HepG2 (cell line): ENCODE measurements at regions not wholly inside any gene's neighbourhood (a gene's known extent, or its start where the extent isn't known, plus 50 kb on each side); places are given as distances from the start of the nearest gene placed in this dataset.
"Not testable (repeated sequence)": the region's sequence is repeated elsewhere in the genome, so short reads cannot be mapped to it uniquely, and the experiment has no call there.

Experiments used
- ATAC-seq: fragments of 200-7000 bp; cut with Tn5 transposase; 3 replicates; pipeline ENCODE4 v1.9.1; 2020; ENCODE audit warnings: mild to moderate bottlenecking, moderate library complexity
- BruUV-seq: library from RNA; stranded (reverse); fragments of 400-500 nt; replicated peaks from 2 replicates; lab custom pipeline; 2021; lab: Mats Ljungman, UMichigan
- CTCF ChIA-PET: fragments of 300-600 bp; formaldehyde crosslinking; extraction: SDS; loops from one replicate; lab custom pipeline; 2021; ENCODE audit warnings: low total read pairs, inconsistent platforms, low intra/inter-chr PET ratio; lab: Yijun Ruan, JAX
- POLR2A ChIA-PET: fragments of 350-600 bp; sonication (Branson Sonifier 250); formaldehyde crosslinking; loops from one replicate; lab custom pipeline; 2020; ENCODE audit warnings: antibody characterized with exemption, inconsistent platforms; lab: Yijun Ruan, JAX
- DNase-seq: peaks from one replicate; pipeline ENCODE4 v3.0.0-alpha.2; 2015; ENCODE audit warnings: low spot score
- FAIRE-seq: peaks from 3 replicates; lab custom pipeline; 2011; peaks lifted over from hg19 to GRCh38; lab: Jason Lieb, UNC
- H2AFZ ChIP-seq: one replicate; pipeline ENCODE4 v1.6.1; 2011; ENCODE audit warnings: low read length, inconsistent platforms
- H3K27ac ChIP-seq: fragments of 300-600 bp; 3 replicates; pipeline ENCODE4 v1.8.0; 2011; ENCODE audit warnings: mixed run types, mild to moderate bottlenecking, mixed read lengths, low read length, inconsistent platforms; ENCODE audit not compliant: insufficient read depth; ENCODE audit errors: extremely low read length
- H3K27me3 ChIP-seq, 2 experiments: fragments of 200-600 bp in 1 of 2; 2 replicates in 1 of 2; 3 replicates in 1 of 2; pipeline versions ENCODE4 v1.6.0 to v1.8.0; 2011; ENCODE audit warnings: low read length in 2 of 2, mild to moderate bottlenecking in 2 of 2, moderate library complexity in 2 of 2, inconsistent platforms in 1 of 2; ENCODE audit not compliant: insufficient read depth in 2 of 2, control insufficient read depth in 1 of 2
- H3K36me3 ChIP-seq, 2 experiments: fragments of 200-600 bp in 1 of 2; replicated peaks in 1 of 2; 2 replicates in 1 of 2; 3 replicates in 1 of 2; pipeline versions ENCODE4 v1.5.1 to v1.8.0; 2011; ENCODE audit warnings: low read length in 2 of 2, inconsistent platforms in 1 of 2; ENCODE audit not compliant: insufficient read depth in 2 of 2, control insufficient read depth in 1 of 2
- H3K4me1 ChIP-seq: 2 replicates; pipeline ENCODE4 v1.5.1; 2012; ENCODE audit warnings: low read length, inconsistent platforms; ENCODE audit not compliant: insufficient read depth
- H3K4me2 ChIP-seq: 2 replicates; pipeline ENCODE4 v1.6.0; 2011; ENCODE audit warnings: low read depth, low read length, inconsistent platforms
- H3K4me3 ChIP-seq, 3 experiments: fragments of 200-600 bp in 1 of 3; sonication (generic), shearing (Covaris generic) in 1 of 3; replicated peaks in 1 of 3; 2 replicates each; pipeline ENCODE4 v1.5.1; 2011 to 2016; ENCODE audit warnings: low read length in 3 of 3, inconsistent platforms in 2 of 3, low read depth in 2 of 3, mild to moderate bottlenecking in 2 of 3, control low read depth in 1 of 3, mixed read lengths in 1 of 3; ENCODE audit not compliant: insufficient read depth in 1 of 3
- H3K79me2 ChIP-seq: one replicate; pipeline ENCODE4 v1.6.1; 2011; ENCODE audit warnings: low read length, inconsistent platforms; ENCODE audit not compliant: insufficient read depth
- H3K9ac ChIP-seq: 2 replicates; pipeline ENCODE4 v1.6.0; 2011; ENCODE audit warnings: mild to moderate bottlenecking, low read depth, low read length, inconsistent platforms; ENCODE audit not compliant: insufficient read depth
- H3K9me3 ChIP-seq: 2 replicates; pipeline ENCODE4 v1.5.1; 2012; ENCODE audit warnings: mild to moderate bottlenecking, low read length
- H4K20me1 ChIP-seq: 2 replicates; pipeline ENCODE4 v1.6.0; 2011; ENCODE audit warnings: inconsistent platforms, mild to moderate bottlenecking, low read length, moderate library complexity; ENCODE audit not compliant: insufficient read depth
- FOXM1 ChIP-seq: sonication (generic); formaldehyde crosslinking; IDR thresholded peaks from 2 replicates; pipeline ENCODE4 v1.5.0; 2020; ENCODE audit warnings: missing genetic modification reagents
- GABPB1 ChIP-seq: IDR thresholded peaks from 2 replicates; pipeline ENCODE4 v1.6.1; 2016; ENCODE audit warnings: mild to moderate bottlenecking, missing genetic modification reagents, moderate library complexity, missing compliant biosample characterization
- MED1 ChIP-seq: sonication (generic); formaldehyde crosslinking; IDR thresholded peaks from 2 replicates; pipeline ENCODE4 v1.4.0; 2020; ENCODE audit warnings: missing genetic modification reagents
- NR2C2 ChIP-seq: sonication (generic); formaldehyde crosslinking; IDR thresholded peaks from 2 replicates; pipeline ENCODE4 v1.4.0; 2020; ENCODE audit warnings: missing genetic modification reagents, mild to moderate bottlenecking, moderate library complexity, borderline replicate concordance
- PCBP1 ChIP-seq: fragments of 200-400 bp; formaldehyde crosslinking; IDR thresholded peaks from 2 replicates; pipeline ENCODE4 v1.6.1; 2017; ENCODE audit warnings: mild to moderate bottlenecking, low read depth, low read length, borderline replicate concordance
- RELA ChIP-seq: sonication (generic); formaldehyde crosslinking; IDR thresholded peaks from 2 replicates; pipeline ENCODE4 v1.4.0; 2020; ENCODE audit warnings: missing genetic modification reagents
- TMF1 ChIP-seq: sonication (generic); formaldehyde crosslinking; IDR thresholded peaks from 2 replicates; pipeline ENCODE4 v1.8.1; 2022; ENCODE audit warnings: low read depth, missing genetic modification reagents
- TRIM24 ChIP-seq: sonication (generic); formaldehyde crosslinking; IDR thresholded peaks from 2 replicates; pipeline ENCODE4 v1.8.0; 2022; ENCODE audit warnings: mild to moderate bottlenecking, missing genetic modification reagents
- ZNF235 ChIP-seq: sonication (generic); formaldehyde crosslinking; IDR thresholded peaks from 2 replicates; pipeline ENCODE4 v1.8.1; 2023; ENCODE audit warnings: mild to moderate bottlenecking, missing genetic modification reagents, borderline replicate concordance
- ZNF3 ChIP-seq: IDR thresholded peaks from 2 replicates; pipeline ENCODE4 v1.7.0; 2017; ENCODE audit warnings: inconsistent platforms
- ZNF33A ChIP-seq: sonication (generic); formaldehyde crosslinking; IDR thresholded peaks from 2 replicates; pipeline ENCODE4 v1.5.1; 2020; ENCODE audit warnings: missing genetic modification reagents, mild to moderate bottlenecking, moderate library complexity, borderline replicate concordance
- WGBS: methylation state at CpG from one replicate; pipeline ENCODE4 v1.1.6; 2017; ENCODE audit warnings: low lambda C conversion rate; 5-methylcytosine and 5-hydroxymethylcytosine counted together
- in situ Hi-C: cut with HindIII; loops from 2 replicates; pipeline ENCODE4 v1.10.0; 2017; ENCODE audit warnings: low pct_unique_long_range_greater_than_20kb; ENCODE audit not compliant: extremely low pct_ligation_motif_present
- intact Hi-C: fragments of 100-400 bp; cut with micrococcal nuclease; formaldehyde crosslinking; loops from one replicate; pipeline ENCODE4 v1.10.0; 2022; ENCODE audit not compliant: unreplicated experiment
- TF ChIP-seq, protein P1 (sequence below): sonication (generic); formaldehyde crosslinking; IDR thresholded peaks from 2 replicates; pipeline ENCODE4 v1.5.0; 2020; ENCODE audit warnings: mild to moderate bottlenecking, missing genetic modification reagents, borderline replicate concordance
- TF ChIP-seq, protein P2 (sequence below): sonication (generic); formaldehyde crosslinking; IDR thresholded peaks from 2 replicates; pipeline ENCODE4 v1.4.0; 2020; ENCODE audit warnings: missing genetic modification reagents
- TF ChIP-seq, protein P3 (sequence below): sonication (generic); formaldehyde crosslinking; conservative IDR thresholded peaks from 2 replicates; pipeline ENCODE4 v1.8.0; 2022; ENCODE audit warnings: low read depth, missing genetic modification reagents

DNA sequence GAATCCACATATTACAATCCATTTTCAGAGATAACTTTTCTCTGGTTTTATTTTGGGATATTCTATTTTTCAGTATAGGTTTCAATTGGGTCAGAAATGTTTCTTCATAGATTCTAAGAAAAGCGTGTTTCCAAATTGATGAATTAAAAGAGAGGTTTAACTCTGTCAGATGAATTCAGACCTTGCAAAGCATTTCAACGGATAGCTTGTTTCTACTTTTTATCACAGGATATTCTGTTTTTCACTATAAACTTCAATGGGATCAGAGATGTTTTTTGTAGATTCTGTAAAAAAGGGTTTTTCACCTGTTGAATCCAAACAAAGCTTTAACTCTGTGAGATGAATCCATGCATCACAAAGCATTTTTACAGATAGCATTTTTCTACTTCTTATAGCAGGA, 1498.1 kb downstream of the UQCRFS1 start (continued):
- TF ChIP-seq, protein P1, sequence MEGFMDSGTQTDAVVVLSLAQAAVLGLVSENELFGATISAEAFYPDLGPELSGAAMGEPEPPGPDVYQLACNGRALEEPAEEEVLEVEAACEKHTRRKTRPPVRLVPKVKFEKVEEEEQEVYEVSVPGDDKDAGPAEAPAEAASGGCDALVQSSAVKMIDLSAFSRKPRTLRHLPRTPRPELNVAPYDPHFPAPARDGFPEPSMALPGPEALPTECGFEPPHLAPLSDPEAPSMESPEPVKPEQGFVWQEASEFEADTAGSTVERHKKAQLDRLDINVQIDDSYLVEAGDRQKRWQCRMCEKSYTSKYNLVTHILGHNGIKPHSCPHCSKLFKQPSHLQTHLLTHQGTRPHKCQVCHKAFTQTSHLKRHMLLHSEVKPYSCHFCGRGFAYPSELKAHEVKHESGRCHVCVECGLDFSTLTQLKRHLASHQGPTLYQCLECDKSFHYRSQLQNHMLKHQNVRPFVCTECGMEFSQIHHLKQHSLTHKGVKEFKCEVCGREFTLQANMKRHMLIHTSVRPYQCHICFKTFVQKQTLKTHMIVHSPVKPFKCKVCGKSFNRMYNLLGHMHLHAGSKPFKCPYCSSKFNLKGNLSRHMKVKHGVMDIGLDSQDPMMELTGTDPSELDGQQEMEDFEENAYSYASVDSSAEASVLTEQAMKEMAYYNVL: no peak
- TF ChIP-seq GABPB1 (CRISPR knock-in tag) (no peak), TMF1 (CRISPR knock-in tag) (no peak), FOXM1 (CRISPR knock-in tag) (no peak), RELA (CRISPR knock-in tag) (no peak), ZNF235 (no peak), ZNF3 (no peak)
- TF ChIP-seq, all 625 proteins: peak for 0

DNA sequence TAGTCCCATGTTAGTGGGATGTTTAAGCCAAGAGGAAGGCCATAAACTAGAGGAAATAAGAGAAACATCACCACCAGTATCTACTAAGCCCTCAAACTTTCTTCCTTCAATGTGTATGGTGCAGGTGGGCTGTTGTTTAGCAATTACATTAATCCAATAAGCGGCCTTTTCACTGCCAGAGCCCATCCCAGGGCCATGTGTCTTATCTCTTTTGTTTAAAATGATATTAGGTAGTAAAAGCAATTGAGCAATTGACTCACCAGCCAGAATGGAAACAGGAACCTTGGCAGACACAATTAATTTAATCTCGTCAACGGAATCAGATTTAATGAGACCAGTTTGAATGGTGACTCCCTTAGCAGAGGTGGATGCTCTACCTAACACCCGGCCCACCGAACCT, 1503.5 kb downstream of the UQCRFS1 start:
- WGBS: 39% methylated on average over 5 of the region's 5 CpGs
- Histone ChIP-seq H2AFZ (no peak overlapping the region), H3K9ac (no peak overlapping the region), H3K27me3 (no peaks in the 10 kb centered on the region), H3K36me3 (no peaks in the 10 kb centered on the region), H3K79me2 (no peaks in the 10 kb centered on the region), H4K20me1 (no peaks in the 10 kb centered on the region), H3K9me3 (peaks cover 94% of the 10 kb centered on the region), H3K4me1 (no peaks in the 10 kb centered on the region), H3K4me2 (no peak overlapping the region), H3K4me3 (no peak overlapping the region), H3K27ac (no peak overlapping the region)
- TF ChIP-seq TRIM24 (CRISPR knock-in tag) (no peak), ZNF33A (CRISPR knock-in tag) (no peak), NR2C2 (CRISPR knock-in tag) (no peak), PCBP1 (no peak), MED1 (CRISPR knock-in tag) (no peak)
- TF ChIP-seq, protein P2, sequence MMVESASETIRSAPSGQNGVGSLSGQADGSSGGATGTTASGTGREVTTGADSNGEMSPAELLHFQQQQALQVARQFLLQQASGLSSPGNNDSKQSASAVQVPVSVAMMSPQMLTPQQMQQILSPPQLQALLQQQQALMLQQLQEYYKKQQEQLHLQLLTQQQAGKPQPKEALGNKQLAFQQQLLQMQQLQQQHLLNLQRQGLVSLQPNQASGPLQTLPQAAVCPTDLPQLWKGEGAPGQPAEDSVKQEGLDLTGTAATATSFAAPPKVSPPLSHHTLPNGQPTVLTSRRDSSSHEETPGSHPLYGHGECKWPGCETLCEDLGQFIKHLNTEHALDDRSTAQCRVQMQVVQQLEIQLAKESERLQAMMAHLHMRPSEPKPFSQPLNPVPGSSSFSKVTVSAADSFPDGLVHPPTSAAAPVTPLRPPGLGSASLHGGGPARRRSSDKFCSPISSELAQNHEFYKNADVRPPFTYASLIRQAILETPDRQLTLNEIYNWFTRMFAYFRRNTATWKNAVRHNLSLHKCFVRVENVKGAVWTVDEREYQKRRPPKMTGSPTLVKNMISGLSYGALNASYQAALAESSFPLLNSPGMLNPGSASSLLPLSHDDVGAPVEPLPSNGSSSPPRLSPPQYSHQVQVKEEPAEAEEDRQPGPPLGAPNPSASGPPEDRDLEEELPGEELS (CRISPR knock-in tag): no peak
- TF ChIP-seq, protein P3, sequence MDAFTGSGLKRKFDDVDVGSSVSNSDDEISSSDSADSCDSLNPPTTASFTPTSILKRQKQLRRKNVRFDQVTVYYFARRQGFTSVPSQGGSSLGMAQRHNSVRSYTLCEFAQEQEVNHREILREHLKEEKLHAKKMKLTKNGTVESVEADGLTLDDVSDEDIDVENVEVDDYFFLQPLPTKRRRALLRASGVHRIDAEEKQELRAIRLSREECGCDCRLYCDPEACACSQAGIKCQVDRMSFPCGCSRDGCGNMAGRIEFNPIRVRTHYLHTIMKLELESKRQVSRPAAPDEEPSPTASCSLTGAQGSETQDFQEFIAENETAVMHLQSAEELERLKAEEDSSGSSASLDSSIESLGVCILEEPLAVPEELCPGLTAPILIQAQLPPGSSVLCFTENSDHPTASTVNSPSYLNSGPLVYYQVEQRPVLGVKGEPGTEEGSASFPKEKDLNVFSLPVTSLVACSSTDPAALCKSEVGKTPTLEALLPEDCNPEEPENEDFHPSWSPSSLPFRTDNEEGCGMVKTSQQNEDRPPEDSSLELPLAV (CRISPR knock-in tag): no peak
- DNase-seq (no peak), FAIRE-seq (no peak), ATAC-seq (no peak)
- ChIA-PET POLR2A (no interaction called here), CTCF (no interaction called here)
- intact Hi-C loops: no loop called here
- in situ Hi-C loops: no loop called here
- no TSS peak for BruUV-seq

DNA sequence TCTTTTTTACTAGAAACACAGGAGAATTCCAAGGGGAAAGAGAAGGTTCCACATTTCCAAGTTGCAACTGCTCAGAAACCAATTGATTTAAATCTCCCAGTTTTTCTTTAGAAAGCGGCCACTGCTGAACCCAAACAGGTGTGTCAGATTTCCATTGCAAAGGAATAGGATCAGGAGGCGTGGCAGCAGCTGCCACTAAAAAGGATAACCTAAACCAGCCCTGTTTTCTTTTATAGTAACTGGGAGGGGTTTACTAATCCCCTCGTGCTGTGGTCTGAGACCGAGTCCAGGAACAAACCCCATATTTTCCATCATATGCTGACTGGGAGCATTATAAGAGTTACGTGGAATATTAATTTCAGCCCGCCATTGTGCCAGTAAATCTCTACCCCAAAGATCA, 1504.0 kb downstream of the UQCRFS1 start:
- POLR2A ChIA-PET, DNase-seq, H3K27ac ChIP-seq, H3K4me2 ChIP-seq, in situ Hi-C loops, CTCF ChIA-PET, BruUV-seq, H2AFZ ChIP-seq, ATAC-seq, H3K27me3 ChIP-seq, H3K4me1 ChIP-seq, FAIRE-seq, intact Hi-C loops, H3K79me2 ChIP-seq, H4K20me1 ChIP-seq, H3K36me3 ChIP-seq, H3K9ac ChIP-seq, H3K4me3 ChIP-seq: not testable (repeated sequence)
- 63% methylated on average over 6 of the region's 6 CpGs for WGBS
- H3K9me3 ChIP-seq: peaks cover 92% of the 10 kb centered on the region
